ENCODE measurements at regions not wholly inside any gene's neighbourhood (a gene's known extent, or its start where the extent isn't known, plus 50 kb on each side); places are given as distances from the start of the nearest gene placed in this dataset.
A peak's percentile ranks its signal among the peaks of the same experiment; 100 is the strongest.
"Not testable (repeated sequence)": the region's sequence is repeated elsewhere in the genome, so short reads cannot be mapped to it uniquely, and the experiment has no call there.

GRCh38 chr4:72888331-72888730 lies 181.2 kb downstream of the COX18 start:
- DNase-seq (ENCODE audit: low read depth in 1 of 2, low spot score in 1 of 2): no peak
- Histone ChIP-seq H3K27ac (replicated peaks) (no peak overlapping the region), H3K27me3 (ENCODE audit: insufficient read depth, poor library complexity, severe bottlenecking) (no peaks in the 10 kb centered on the region), H3K4me3 (replicated peaks; ENCODE audit: insufficient read depth, low read length) (no peak overlapping the region)
- TF ChIP-seq, protein P1, sequence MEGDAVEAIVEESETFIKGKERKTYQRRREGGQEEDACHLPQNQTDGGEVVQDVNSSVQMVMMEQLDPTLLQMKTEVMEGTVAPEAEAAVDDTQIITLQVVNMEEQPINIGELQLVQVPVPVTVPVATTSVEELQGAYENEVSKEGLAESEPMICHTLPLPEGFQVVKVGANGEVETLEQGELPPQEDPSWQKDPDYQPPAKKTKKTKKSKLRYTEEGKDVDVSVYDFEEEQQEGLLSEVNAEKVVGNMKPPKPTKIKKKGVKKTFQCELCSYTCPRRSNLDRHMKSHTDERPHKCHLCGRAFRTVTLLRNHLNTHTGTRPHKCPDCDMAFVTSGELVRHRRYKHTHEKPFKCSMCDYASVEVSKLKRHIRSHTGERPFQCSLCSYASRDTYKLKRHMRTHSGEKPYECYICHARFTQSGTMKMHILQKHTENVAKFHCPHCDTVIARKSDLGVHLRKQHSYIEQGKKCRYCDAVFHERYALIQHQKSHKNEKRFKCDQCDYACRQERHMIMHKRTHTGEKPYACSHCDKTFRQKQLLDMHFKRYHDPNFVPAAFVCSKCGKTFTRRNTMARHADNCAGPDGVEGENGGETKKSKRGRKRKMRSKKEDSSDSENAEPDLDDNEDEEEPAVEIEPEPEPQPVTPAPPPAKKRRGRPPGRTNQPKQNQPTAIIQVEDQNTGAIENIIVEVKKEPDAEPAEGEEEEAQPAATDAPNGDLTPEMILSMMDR (IDR thresholded peaks at IDR 0.05; ENCODE audit: insufficient read depth, low read length): no peak
- TF ChIP-seq POLR2AphosphoS5 (IDR thresholded peaks at IDR 0.05; ENCODE audit: low read depth) (no peak), SPI1 (IDR thresholded peaks at IDR 0.05; ENCODE audit: borderline replicate concordance, low read depth) (no peak), GABPA (IDR thresholded peaks at IDR 0.05; ENCODE audit: low read depth) (no peak)
- TF ChIP-seq, protein P2, sequence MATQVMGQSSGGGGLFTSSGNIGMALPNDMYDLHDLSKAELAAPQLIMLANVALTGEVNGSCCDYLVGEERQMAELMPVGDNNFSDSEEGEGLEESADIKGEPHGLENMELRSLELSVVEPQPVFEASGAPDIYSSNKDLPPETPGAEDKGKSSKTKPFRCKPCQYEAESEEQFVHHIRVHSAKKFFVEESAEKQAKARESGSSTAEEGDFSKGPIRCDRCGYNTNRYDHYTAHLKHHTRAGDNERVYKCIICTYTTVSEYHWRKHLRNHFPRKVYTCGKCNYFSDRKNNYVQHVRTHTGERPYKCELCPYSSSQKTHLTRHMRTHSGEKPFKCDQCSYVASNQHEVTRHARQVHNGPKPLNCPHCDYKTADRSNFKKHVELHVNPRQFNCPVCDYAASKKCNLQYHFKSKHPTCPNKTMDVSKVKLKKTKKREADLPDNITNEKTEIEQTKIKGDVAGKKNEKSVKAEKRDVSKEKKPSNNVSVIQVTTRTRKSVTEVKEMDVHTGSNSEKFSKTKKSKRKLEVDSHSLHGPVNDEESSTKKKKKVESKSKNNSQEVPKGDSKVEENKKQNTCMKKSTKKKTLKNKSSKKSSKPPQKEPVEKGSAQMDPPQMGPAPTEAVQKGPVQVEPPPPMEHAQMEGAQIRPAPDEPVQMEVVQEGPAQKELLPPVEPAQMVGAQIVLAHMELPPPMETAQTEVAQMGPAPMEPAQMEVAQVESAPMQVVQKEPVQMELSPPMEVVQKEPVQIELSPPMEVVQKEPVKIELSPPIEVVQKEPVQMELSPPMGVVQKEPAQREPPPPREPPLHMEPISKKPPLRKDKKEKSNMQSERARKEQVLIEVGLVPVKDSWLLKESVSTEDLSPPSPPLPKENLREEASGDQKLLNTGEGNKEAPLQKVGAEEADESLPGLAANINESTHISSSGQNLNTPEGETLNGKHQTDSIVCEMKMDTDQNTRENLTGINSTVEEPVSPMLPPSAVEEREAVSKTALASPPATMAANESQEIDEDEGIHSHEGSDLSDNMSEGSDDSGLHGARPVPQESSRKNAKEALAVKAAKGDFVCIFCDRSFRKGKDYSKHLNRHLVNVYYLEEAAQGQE (IDR thresholded peaks at IDR 0.05; ENCODE audit: insufficient replicate concordance, low read depth): no peak

- no peak for TF ChIP-seq POLR2AphosphoS5 (IDR thresholded peaks at IDR 0.05; ENCODE audit: low read depth)
- no peak for TF ChIP-seq GABPA (IDR thresholded peaks at IDR 0.05; ENCODE audit: low read depth)
- TF ChIP-seq, protein P1 (IDR thresholded peaks at IDR 0.05; ENCODE audit: insufficient read depth, low read length): no peak
- TF ChIP-seq, protein P2 (IDR thresholded peaks at IDR 0.05; ENCODE audit: insufficient replicate concordance, low read depth): no peak
- no peak for TF ChIP-seq SPI1 (IDR thresholded peaks at IDR 0.05; ENCODE audit: borderline replicate concordance, low read depth)
- no peak for DNase-seq (ENCODE audit: low read depth in 1 of 2, low spot score in 1 of 2)
- no peak overlapping the region for H3K4me3 ChIP-seq (replicated peaks; ENCODE audit: insufficient read depth, low read length)
- H3K27me3 ChIP-seq (ENCODE audit: insufficient read depth, poor library complexity, severe bottlenecking): no peaks in the 10 kb centered on the region
- no peak overlapping the region for H3K27ac ChIP-seq (replicated peaks)
These were observed 182.4 kb downstream of the COX18 start for GRCh38 chr4:72887152-72887551.

GRCh38 chr4:72886602-72887001 lies 182.9 kb downstream of the COX18 start:
- no peak for TF ChIP-seq GABPA (IDR thresholded peaks at IDR 0.05; ENCODE audit: low read depth)
- no peak for TF ChIP-seq POLR2AphosphoS5 (IDR thresholded peaks at IDR 0.05; ENCODE audit: low read depth)
- TF ChIP-seq, protein P1 (IDR thresholded peaks at IDR 0.05; ENCODE audit: insufficient read depth, low read length): peak; percentile 7
- no peak for TF ChIP-seq SPI1 (IDR thresholded peaks at IDR 0.05; ENCODE audit: borderline replicate concordance, low read depth)
- TF ChIP-seq, protein P2 (IDR thresholded peaks at IDR 0.05; ENCODE audit: insufficient replicate concordance, low read depth): no peak
- H3K27ac ChIP-seq (replicated peaks): no peak overlapping the region
- H3K27me3 ChIP-seq (ENCODE audit: insufficient read depth, poor library complexity, severe bottlenecking): no peaks in the 10 kb centered on the region
- H3K4me3 ChIP-seq (replicated peaks; ENCODE audit: insufficient read depth, low read length): no peak overlapping the region
- DNase-seq (ENCODE audit: low read depth in 1 of 2, low spot score in 1 of 2): no peak

DNA sequence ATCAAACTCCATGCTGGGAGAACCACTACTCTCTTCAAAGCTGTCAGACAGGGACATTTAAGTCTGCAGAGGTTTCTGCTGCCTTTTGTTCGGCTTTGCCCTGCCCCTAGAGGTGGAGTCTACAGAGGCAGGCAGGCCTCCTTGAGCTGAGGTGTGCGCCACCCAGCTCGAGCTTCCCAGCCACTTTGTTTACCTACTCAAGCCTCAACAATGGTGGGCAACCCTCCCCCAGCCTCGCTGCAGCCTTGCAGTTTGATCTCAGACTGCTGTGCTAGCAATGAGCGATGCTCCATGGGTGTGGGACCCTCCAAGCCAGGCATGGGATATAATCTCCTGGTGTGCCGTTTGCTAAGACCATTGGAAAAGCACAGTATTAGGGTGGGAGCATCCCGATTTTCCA lies 185.3 kb downstream of the COX18 start:
- not testable (repeated sequence) for H3K27me3 ChIP-seq (ENCODE audit: insufficient read depth, poor library complexity, severe bottlenecking); DNase-seq (ENCODE audit: low read depth in 1 of 2, low spot score in 1 of 2); H3K4me3 ChIP-seq (replicated peaks; ENCODE audit: insufficient read depth, low read length); H3K27ac ChIP-seq (replicated peaks)
